IMR-90 (cell line): ENCODE measurements at regions not wholly inside any gene's neighbourhood (a gene's known extent, or its start where the extent isn't known, plus 50 kb on each side); places are given as distances from the start of the nearest gene placed in this dataset.

Experiments used
- MAFK ChIP-seq: IDR thresholded peaks from 2 replicates; pipeline ENCODE4 v1.6.1; 2012; ENCODE audit warnings: low read depth, low read length, improper control_type of control experiment
- MAZ ChIP-seq: IDR thresholded peaks from 2 replicates; pipeline ENCODE4 v1.6.1; 2012; ENCODE audit warnings: low read depth, mild to moderate bottlenecking, low read length, improper control_type of control experiment, moderate library complexity, borderline replicate concordance
- MXI1 ChIP-seq: IDR thresholded peaks from 2 replicates; pipeline ENCODE4 v1.6.1; 2012; ENCODE audit warnings: low read depth, mild to moderate bottlenecking, low read length, moderate library complexity, borderline replicate concordance
- TF ChIP-seq, protein P1 (sequence below): conservative IDR thresholded peaks from 2 replicates; pipeline ENCODE4 v1.5.1; 2012; ENCODE audit warnings: mild to moderate bottlenecking, low read depth, low read length, improper control_type of control experiment

DNA sequence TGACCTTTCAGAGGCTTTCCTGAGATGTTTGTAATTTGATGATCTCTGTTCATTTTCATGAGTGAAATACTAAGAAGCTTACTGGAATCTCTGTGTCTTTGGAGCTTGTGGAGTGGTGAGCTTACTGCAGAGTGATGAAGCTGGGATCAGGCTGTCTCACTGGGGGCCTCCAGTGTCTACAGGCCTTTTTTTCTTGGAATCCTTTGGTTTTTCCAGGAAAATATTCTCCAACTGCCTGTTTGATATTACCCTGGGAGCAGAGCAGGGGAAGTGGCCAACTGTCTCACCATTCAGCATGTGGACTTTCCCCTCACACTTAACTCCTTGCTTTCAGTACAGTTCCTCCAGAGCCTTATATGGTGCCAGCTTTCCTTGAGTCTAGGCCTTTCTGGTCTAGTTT is 62.0 kb upstream of the KCNA1 start:
- TF ChIP-seq, protein P1, sequence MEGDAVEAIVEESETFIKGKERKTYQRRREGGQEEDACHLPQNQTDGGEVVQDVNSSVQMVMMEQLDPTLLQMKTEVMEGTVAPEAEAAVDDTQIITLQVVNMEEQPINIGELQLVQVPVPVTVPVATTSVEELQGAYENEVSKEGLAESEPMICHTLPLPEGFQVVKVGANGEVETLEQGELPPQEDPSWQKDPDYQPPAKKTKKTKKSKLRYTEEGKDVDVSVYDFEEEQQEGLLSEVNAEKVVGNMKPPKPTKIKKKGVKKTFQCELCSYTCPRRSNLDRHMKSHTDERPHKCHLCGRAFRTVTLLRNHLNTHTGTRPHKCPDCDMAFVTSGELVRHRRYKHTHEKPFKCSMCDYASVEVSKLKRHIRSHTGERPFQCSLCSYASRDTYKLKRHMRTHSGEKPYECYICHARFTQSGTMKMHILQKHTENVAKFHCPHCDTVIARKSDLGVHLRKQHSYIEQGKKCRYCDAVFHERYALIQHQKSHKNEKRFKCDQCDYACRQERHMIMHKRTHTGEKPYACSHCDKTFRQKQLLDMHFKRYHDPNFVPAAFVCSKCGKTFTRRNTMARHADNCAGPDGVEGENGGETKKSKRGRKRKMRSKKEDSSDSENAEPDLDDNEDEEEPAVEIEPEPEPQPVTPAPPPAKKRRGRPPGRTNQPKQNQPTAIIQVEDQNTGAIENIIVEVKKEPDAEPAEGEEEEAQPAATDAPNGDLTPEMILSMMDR: no peak
- TF ChIP-seq MAFK (no peak), MXI1 (no peak), MAZ (no peak)
